ENCODE measurements at regions not wholly inside any gene's neighbourhood (a gene's known extent, or its start where the extent isn't known, plus 50 kb on each side); places are given as distances from the start of the nearest gene placed in this dataset.
A peak's percentile ranks its signal among the peaks of the same experiment; 100 is the strongest.

- in situ Hi-C loops (cut with HindIII; ENCODE audit: low pct_unique_long_range_greater_than_20kb, low sequenced_read_pairs), result no loop called here
- no peak for TF ChIP-seq JUND (IDR thresholded peaks at IDR 0.05; ENCODE audit: low read depth)
Observed at GRCh38 chr14:41303506-41303905, 303.2 kb upstream of the LRFN5 start.

DNA sequence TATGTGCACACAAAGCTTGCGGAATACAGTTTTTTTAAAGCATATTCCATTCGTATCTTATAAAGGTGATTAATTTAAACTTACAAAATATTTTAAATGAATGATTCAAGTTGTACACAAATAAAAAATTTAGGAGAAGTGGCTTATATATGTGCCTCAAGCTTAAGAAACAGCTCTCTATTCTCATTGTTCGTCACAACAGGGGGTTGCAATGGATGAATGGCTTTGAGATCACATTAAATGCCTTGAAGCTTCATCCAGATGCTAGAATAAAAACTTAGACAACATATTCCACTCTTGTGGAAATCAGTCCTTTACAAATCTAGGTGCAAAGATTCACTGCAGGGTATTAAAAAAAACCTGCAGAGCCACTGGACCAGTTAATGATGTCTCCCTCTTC lies 303.9 kb upstream of the LRFN5 start:
- in situ Hi-C loops (cut with HindIII; ENCODE audit: low pct_unique_long_range_greater_than_20kb, low sequenced_read_pairs), result no loop called here
- no peak for TF ChIP-seq JUND (IDR thresholded peaks at IDR 0.05; ENCODE audit: low read depth)
- DNase-seq (ENCODE audit: low read depth in 1 of 2, low spot score in 1 of 2), result no peak

More at GRCh38 chr14:41303506-41303905, 303.2 kb upstream of the LRFN5 start:
- no peak for DNase-seq (ENCODE audit: low read depth in 1 of 2, low spot score in 1 of 2)

DNA sequence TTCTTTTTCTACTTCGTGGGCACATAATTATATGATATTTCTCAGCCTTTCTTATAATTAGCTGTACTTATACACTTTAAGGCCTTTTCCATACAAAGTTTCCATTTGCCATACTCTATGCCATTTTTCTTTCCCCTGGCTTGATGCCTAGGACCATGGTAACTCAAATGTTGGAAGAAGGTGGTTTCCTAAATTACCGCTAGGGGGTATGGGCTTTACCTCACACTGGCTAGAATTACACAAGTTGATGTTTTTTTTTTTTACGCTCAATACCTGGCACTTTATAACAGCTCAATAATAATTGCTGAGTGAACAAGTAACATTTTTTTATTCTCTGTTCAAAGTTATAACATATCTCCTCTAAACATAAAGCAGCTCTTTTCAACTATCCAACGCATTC lies 306.8 kb upstream of the LRFN5 start:
- TF ChIP-seq JUND (IDR thresholded peaks at IDR 0.05; ENCODE audit: low read depth), result no peak
- peak in 1 of 2 experiments; percentile 20 for DNase-seq (ENCODE audit: low read depth in 1 of 2, low spot score in 1 of 2)
- in situ Hi-C loops (cut with HindIII; ENCODE audit: low pct_unique_long_range_greater_than_20kb, low sequenced_read_pairs), result no loop called here

GRCh38 chr14:41298328-41298690 lies 308.4 kb upstream of the LRFN5 start:
- TF ChIP-seq JUND (IDR thresholded peaks at IDR 0.05; ENCODE audit: low read depth), result no peak
- in situ Hi-C loops (cut with HindIII; ENCODE audit: low pct_unique_long_range_greater_than_20kb, low sequenced_read_pairs), result no loop called here
- no peak for DNase-seq (ENCODE audit: low read depth in 1 of 2, low spot score in 1 of 2)

DNA sequence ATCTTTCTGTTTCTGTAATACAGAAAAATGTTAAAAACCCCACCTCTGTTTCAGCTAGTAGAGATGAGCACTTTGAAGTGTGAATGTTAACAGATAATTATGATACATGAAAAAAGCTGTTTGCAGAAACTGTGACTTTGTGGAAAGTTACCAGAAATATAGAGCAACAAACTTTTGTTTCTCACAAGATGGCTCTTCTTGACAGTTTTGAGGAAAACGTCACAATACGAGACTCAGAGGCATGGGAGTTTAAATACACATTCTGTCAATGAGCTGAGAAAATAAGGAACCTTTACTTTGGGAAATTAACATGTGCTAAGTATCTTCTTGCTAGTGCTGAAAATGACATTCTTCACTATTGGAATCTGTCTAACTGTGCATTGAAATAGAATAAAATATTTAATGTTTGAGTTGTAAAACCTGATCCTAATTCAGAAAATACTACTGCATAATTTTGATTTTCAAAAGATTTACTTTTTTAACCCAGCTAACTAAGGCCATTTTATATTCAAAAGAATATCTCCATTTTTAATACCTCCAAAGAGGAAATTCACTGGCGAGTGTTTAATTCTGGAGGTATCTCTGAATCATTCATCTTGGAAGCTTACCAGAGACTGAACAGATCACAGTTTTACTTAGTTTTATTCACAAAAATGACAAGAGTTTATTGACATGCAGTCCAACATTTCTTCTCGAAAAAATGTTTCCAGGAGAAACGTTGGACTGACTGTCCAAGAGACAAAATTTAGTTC lies 308.9 kb upstream of the LRFN5 start:
- in situ Hi-C loops (cut with HindIII; ENCODE audit: low pct_unique_long_range_greater_than_20kb, low sequenced_read_pairs), result no loop called here
- TF ChIP-seq JUND (IDR thresholded peaks at IDR 0.05; ENCODE audit: low read depth), result no peak
- DNase-seq (ENCODE audit: low read depth in 1 of 2, low spot score in 1 of 2), result no peak

DNA sequence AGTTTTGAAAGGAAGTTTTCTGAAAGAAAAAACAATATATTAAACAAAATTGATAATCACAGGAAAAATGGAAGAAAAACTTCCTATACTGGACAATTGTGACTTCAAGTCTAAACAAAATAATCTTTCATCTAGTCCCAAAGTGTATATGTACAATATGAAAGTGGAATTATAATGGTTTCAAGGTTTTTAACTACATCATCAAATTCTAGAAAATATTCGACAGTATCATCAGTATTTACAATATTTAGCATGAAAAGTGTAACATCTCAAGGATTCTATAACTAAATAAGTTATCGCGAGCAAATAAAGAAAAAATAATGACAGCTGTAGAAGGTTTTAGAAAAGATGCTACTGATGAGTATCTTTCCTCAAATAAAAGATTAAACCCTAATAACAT lies 310.9 kb upstream of the LRFN5 start:
- in situ Hi-C loops (cut with HindIII; ENCODE audit: low pct_unique_long_range_greater_than_20kb, low sequenced_read_pairs), result no loop called here
- TF ChIP-seq JUND (IDR thresholded peaks at IDR 0.05; ENCODE audit: low read depth), result no peak
- DNase-seq (ENCODE audit: low read depth in 1 of 2, low spot score in 1 of 2), result no peak

- no peak for DNase-seq (ENCODE audit: low read depth in 1 of 2, low spot score in 1 of 2)
- TF ChIP-seq JUND (IDR thresholded peaks at IDR 0.05; ENCODE audit: low read depth), result no peak
- in situ Hi-C loops (cut with HindIII; ENCODE audit: low pct_unique_long_range_greater_than_20kb, low sequenced_read_pairs), result no loop called here
Observed at GRCh38 chr14:41289025-41289424, 317.7 kb upstream of the LRFN5 start.

DNA sequence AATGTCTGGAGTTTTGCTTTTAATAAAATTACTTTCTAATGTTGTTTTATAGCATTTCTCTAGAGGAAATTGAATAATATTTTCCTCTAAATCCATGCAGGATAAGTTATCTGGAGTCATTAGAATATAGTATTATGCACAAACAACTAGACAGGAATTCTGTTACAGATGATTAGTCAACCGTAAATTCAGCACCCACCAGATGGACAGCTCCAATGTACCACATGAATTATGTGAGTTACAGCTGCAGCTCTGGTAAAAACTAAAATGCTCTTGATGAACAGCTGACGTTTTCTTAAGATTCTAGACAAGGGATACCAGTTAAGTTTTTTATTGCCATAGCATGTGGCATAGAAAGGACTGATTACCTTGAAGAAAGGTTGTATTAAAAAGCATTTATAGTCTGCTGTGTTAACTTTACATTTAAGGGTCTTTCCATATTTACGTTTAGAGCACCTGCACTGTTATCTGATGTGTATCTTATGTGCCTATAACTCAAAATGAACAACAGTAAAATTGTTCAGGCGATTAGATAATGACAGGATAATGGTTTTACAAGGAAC lies 321.4 kb upstream of the LRFN5 start:
- TF ChIP-seq JUND (IDR thresholded peaks at IDR 0.05; ENCODE audit: low read depth), result no peak
- in situ Hi-C loops (cut with HindIII; ENCODE audit: low pct_unique_long_range_greater_than_20kb, low sequenced_read_pairs), result no loop called here
- DNase-seq (ENCODE audit: low read depth in 1 of 2, low spot score in 1 of 2), result peak; percentile 24 to 88

DNA sequence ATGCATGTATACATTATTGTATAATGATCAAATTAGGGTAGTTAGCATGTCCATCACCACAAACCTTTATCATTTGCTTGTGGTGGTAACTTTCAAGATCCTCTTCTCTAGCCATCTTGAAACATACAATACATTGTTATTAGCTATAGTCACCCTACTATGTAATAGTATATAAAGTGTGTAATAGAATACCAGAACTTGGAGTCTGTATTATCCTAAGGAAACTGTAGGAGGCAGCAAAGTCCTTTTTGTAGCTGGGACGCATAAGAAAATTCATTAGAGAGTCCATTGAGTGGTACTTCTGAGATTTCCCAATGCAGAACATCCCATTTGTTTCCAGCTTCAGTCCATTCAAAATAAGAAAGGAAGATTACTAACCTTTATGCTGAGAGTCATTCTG lies 325.9 kb upstream of the LRFN5 start:
- in situ Hi-C loops (cut with HindIII; ENCODE audit: low pct_unique_long_range_greater_than_20kb, low sequenced_read_pairs), result no loop called here
- TF ChIP-seq JUND (IDR thresholded peaks at IDR 0.05; ENCODE audit: low read depth), result no peak
- peak in 1 of 2 experiments; percentile 62 for DNase-seq (ENCODE audit: low read depth in 1 of 2, low spot score in 1 of 2)

DNA sequence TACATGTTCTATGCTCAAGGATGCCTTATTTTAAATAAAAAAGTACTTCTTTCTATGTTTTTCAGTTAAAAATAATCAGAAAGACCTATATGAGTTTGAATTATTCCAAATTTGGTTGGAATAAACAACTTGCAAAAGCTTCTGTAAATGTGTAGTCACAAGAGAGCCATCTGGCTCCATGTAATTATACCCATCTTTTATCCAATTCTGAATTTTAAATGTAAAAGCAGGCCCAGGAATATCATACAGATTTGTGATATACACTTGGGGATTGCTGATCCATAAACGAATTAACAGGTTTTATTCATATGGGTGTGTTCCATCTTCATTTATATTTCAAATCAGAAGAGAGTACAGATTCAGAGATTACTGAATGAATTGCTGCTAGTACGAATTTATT lies 329.2 kb upstream of the LRFN5 start:
- no peak for DNase-seq (ENCODE audit: low read depth in 1 of 2, low spot score in 1 of 2)
- in situ Hi-C loops (cut with HindIII; ENCODE audit: low pct_unique_long_range_greater_than_20kb, low sequenced_read_pairs), result no loop called here
- TF ChIP-seq JUND (IDR thresholded peaks at IDR 0.05; ENCODE audit: low read depth), result no peak

DNA sequence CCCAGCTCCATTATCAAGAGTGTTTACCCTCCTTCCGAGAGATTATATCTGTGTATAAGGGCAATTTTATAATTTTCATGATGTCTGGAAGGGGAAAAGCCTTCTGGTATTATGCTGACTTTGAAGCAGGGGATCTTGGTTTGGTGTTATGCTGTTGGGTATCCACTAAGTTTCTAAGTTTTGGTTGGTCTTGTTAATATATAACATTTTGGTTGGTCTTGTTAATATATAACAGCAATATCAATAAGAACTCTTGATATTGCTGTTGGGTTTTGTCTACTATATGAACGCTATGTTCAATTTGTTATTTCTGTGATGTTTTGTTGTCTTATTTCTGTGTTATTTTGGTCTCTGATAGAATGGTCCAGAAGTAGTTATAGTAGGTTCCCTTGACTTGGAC lies 349.2 kb upstream of the LRFN5 start:
- in situ Hi-C loops (cut with HindIII; ENCODE audit: low pct_unique_long_range_greater_than_20kb, low sequenced_read_pairs), result no loop called here
- no peak for TF ChIP-seq JUND (IDR thresholded peaks at IDR 0.05; ENCODE audit: low read depth)
- DNase-seq (ENCODE audit: low read depth in 1 of 2, low spot score in 1 of 2), result no peak

- in situ Hi-C loops (cut with HindIII; ENCODE audit: low pct_unique_long_range_greater_than_20kb, low sequenced_read_pairs), result no loop called here
- no peak for TF ChIP-seq JUND (IDR thresholded peaks at IDR 0.05; ENCODE audit: low read depth)
- no peak for DNase-seq (ENCODE audit: low read depth in 1 of 2, low spot score in 1 of 2)
Observed at GRCh38 chr14:41235466-41235865, 371.2 kb upstream of the LRFN5 start.

- no peak for DNase-seq (ENCODE audit: low read depth in 1 of 2, low spot score in 1 of 2)
- TF ChIP-seq JUND (IDR thresholded peaks at IDR 0.05; ENCODE audit: low read depth), result no peak
- in situ Hi-C loops (cut with HindIII; ENCODE audit: low pct_unique_long_range_greater_than_20kb, low sequenced_read_pairs), result no loop called here
Observed at GRCh38 chr14:41230683-41231082, 376.0 kb upstream of the LRFN5 start.

DNA sequence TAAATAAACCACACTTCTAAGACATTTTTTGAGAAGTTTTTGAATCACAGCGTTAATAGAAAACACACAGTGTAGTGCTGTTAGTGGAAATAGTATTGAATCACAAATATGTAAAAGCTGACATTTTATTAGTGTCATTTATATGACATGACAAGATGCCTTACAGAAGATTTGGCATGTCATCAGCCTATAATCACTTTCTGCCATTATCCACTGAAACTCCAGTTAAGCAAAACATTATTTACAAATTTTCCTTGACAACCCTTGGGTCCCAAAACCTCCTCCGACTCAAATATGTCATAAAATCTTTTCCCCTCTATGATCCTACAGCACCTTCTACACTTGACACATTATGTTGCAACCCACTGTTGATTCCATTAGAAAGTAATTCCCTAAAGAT lies 376.9 kb upstream of the LRFN5 start:
- no peak for DNase-seq (ENCODE audit: low read depth in 1 of 2, low spot score in 1 of 2)
- TF ChIP-seq JUND (IDR thresholded peaks at IDR 0.05; ENCODE audit: low read depth), result no peak
- in situ Hi-C loops (cut with HindIII; ENCODE audit: low pct_unique_long_range_greater_than_20kb, low sequenced_read_pairs), result no loop called here

Data from T47D (cell line).